GM13976 (cell line): ENCODE measurements at regions not wholly inside any gene's neighbourhood (a gene's known extent, or its start where the extent isn't known, plus 50 kb on each side); places are given as distances from the start of the nearest gene placed in this dataset.

ENCODE experiments used
- DNase-seq: peaks from one replicate; pipeline ENCODE4 v3.0.0; 2012; ENCODE audit warnings: low spot score
- in situ Hi-C: fragments of 300-500 bp; cut with MboI; formaldehyde crosslinking; loops from one replicate; pipeline ENCODE4 v1.12.0; 2022; ENCODE audit warnings: low sequenced_read_pairs, mixed read lengths, inconsistent platforms; ENCODE audit not compliant: unreplicated experiment
- TF ChIP-seq, protein P1 (sequence below): IDR thresholded peaks from 2 replicates; pipeline ENCODE4 v1.5.1; 2012; ENCODE audit warnings: borderline replicate concordance, mild to moderate bottlenecking; ENCODE audit not compliant: insufficient read depth; ENCODE audit errors: extremely low read depth, missing control alignments, control extremely low read depth

DNA sequence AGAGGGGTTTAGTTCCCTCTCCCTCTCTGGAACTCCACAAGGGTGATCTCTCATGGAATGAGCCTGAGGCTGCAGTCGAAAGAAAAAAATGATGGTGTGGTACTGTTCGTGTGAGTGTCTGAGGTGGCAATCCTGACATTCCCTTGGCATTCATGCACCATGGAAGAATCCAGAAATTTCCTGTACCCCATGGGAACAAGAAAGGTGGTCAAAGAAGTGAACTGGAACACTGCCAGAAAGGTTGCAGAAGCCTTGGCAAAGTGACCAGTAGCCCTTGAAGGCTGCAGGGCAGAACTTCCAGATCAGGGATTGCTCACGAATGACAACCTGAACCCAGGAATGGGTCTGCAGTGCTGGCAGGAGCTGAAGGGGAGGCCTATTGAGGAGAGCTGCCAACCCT, 394.7 kb downstream of the CD83 start:
- TF ChIP-seq, protein P1, sequence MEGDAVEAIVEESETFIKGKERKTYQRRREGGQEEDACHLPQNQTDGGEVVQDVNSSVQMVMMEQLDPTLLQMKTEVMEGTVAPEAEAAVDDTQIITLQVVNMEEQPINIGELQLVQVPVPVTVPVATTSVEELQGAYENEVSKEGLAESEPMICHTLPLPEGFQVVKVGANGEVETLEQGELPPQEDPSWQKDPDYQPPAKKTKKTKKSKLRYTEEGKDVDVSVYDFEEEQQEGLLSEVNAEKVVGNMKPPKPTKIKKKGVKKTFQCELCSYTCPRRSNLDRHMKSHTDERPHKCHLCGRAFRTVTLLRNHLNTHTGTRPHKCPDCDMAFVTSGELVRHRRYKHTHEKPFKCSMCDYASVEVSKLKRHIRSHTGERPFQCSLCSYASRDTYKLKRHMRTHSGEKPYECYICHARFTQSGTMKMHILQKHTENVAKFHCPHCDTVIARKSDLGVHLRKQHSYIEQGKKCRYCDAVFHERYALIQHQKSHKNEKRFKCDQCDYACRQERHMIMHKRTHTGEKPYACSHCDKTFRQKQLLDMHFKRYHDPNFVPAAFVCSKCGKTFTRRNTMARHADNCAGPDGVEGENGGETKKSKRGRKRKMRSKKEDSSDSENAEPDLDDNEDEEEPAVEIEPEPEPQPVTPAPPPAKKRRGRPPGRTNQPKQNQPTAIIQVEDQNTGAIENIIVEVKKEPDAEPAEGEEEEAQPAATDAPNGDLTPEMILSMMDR: no peak
- in situ Hi-C loops: no loop called here
- DNase-seq: no peak

DNA sequence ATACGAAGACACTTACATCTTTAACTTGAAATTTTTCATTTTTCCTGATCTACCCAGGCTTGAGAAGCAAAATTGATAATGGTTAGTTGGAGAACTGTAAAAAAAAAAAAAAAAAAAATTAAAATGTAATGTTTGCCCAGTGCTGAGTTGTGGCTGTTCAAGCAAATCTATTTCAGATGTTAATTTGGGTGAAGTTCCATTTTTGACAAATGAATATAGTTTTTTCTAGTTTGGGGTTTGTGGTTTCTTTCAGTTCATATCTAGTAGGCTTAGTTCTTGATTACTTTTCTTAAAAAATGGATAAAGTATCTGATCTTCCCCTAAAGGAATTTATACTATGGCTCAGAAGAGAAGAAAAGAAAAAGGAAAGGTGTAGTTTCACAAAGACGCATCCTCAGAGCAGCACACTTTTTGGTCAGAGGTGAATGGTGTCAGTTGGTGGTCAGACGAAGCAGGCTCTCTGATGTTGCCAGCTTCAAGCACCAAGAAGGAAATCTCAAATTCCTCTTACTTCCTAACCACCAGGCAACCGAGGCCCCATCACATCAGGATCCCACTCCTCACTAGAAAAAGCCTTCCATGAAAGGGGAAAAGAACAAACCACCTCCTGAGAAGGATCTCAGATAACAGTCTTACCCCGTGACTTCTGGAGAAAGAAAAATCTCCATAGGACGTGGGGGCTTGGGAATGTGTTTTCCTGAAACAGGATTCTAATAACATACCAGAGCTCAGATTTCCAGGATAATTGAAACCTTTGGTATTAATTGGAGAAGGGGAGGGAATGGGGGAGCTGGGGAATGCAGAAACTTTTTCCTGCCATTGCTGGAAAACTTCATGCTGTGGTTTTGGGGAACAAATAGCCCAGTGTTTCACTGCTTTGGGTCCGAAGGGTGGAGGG, 396.2 kb downstream of the CD83 start:
- DNase-seq: no peak
- in situ Hi-C loops: no loop called here
- TF ChIP-seq, protein P1: no peak

DNA sequence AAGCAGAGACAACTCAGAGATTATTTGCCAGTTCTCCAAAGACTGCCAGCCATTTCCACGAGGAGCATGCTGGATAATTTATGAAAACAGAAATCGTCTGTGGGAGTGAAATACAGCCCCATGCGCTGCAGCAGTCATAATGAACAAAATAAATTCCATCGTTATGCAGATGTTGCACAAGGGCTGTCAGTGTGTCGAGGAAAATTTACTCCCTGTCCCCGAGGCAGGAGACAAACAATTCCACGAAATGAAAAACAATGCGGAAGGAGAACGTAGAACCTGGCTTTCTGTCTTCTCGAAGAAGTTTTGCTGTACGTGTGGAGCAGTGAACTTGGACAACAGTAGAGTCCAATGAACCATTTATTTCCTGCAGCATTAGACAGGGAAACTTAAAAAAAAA, 399.4 kb downstream of the CD83 start:
- no peak for DNase-seq
- in situ Hi-C loops: no loop called here
- TF ChIP-seq, protein P1: no peak

DNA sequence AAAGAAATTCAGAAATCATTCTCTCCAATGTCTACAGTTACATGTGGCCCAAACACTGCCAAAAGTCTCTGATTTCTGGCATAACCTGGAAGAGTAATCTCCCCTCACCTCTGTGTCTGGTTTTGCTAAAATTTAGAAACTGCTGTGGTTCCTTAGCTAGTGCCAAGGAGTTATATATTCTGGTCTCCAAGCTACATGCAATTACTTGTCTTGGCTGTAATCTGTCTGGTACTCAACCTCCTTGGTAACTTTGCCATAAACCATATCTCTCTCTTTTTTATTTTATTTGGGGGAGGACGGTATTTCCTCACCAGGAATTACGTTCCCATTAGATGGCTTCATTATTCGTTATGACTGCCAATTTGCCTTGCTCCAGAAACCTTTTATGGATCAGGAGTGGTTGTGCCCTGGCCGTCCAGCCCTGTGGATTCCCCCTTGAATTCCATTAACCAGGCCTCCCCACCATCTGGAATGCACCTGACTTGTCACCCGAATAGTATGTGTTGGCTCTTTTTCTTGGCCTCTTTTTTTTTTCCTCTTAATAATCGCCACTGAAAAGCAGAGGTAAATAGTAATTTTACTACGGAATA, 400.0 kb downstream of the CD83 start:
- TF ChIP-seq, protein P1: no peak
- no peak for DNase-seq
- in situ Hi-C loops: no loop called here

DNA sequence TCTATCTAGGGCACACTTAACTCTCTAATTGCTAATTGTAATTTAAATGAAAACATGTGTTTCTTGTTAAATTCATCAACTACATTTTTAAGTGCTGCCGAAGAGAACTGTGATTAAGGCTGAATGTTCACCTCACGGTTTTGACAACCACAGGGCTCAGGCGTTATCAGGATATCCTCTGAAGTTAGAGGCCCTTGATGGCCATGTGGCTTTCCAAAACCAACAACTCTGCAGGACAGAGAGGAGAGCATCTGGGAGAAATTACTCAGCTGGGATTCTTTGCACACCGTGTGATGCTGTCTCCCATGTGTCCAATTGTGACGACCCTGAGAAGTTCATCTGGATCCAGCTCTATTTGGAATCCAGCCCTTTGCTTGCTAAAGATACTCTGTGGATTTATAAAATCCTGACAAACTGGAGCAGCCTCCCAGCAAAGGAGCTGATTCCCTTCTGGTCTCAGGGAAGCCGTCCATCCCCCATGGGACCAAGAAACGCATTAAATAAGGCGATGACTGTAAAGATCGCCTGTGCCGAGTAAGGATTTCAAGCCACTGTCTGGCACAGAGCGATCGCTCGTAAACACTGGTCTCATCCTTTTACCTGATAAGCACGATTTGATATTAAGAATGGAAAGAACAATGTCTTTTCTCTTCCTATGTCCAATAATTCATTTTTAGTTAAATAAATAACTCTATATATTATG, 401.1 kb downstream of the CD83 start:
- TF ChIP-seq, protein P1: no peak
- in situ Hi-C loops: no loop called here
- DNase-seq: no peak

DNA sequence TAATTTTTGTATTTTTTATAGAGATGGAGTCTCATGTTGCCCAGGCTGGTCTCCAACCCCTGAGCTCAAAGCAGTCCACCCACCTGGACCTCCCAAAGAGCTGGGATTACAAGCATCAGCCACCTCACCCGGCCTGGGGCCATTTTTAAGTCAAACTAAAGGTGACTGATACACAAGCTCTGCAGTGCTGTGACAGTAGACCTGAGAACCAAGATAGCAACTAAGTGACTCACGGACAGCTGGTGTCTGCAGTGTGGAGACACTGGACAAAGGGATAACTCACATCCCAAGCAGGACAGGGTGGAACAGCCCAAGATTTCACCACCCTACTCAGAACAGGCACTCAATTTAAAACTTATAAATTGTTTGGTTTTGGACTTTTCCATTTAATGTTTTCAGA, 402.5 kb downstream of the CD83 start:
- no peak for DNase-seq
- in situ Hi-C loops: no loop called here
- TF ChIP-seq, protein P1: no peak
